Urinary bladder (tissue), 3 donors: ENCODE measurements at regions not wholly inside any gene's neighbourhood (a gene's known extent, or its start where the extent isn't known, plus 50 kb on each side); places are given as distances from the start of the nearest gene placed in this dataset.
"Not testable (repeated sequence)": the region's sequence is repeated elsewhere in the genome, so short reads cannot be mapped to it uniquely, and the experiment has no call there.

Experiments
- DNase-seq: peaks from one replicate; pipeline ENCODE4 v3.0.0-alpha.2; 2015; ENCODE audit errors: extremely low spot score
- H3K27ac ChIP-seq: one replicate; pipeline ENCODE4 v1.5.1; 2013; ENCODE audit warnings: low read depth, mild to moderate bottlenecking, moderate library complexity
- H3K36me3 ChIP-seq: one replicate; pipeline ENCODE4 v1.6.1; 2013; ENCODE audit warnings: mild to moderate bottlenecking, moderate library complexity; ENCODE audit not compliant: insufficient read depth
- H3K4me1 ChIP-seq: one replicate; pipeline ENCODE4 v1.6.1; 2013; ENCODE audit warnings: mild to moderate bottlenecking, moderate library complexity; ENCODE audit not compliant: insufficient read depth
- H3K4me3 ChIP-seq: one replicate; pipeline ENCODE4 v1.5.1; 2013; ENCODE audit warnings: low read depth, low read length
- WGBS: extraction: QIAGEN DNeasy Blood & Tissue Kit; methylation state at CpG from one replicate; pipeline ENCODE4 v1.1.7; 2013; 5-methylcytosine and 5-hydroxymethylcytosine counted together
- donor health status: healthy with polysubstance abuse.
- donor health status: healthy.

GRCh38 chr1:112126598-112126997 lies 137.1 kb upstream of the KCND3 start:
- WGBS, result 78% methylated on average over 2 of the region's 2 CpGs
- no peak overlapping the region for H3K27ac ChIP-seq
- no peaks in the 10 kb centered on the region for H3K4me1 ChIP-seq
- H3K4me3 ChIP-seq, result no peak overlapping the region
- DNase-seq, result no peak
- no peaks in the 10 kb centered on the region for H3K36me3 ChIP-seq

DNA sequence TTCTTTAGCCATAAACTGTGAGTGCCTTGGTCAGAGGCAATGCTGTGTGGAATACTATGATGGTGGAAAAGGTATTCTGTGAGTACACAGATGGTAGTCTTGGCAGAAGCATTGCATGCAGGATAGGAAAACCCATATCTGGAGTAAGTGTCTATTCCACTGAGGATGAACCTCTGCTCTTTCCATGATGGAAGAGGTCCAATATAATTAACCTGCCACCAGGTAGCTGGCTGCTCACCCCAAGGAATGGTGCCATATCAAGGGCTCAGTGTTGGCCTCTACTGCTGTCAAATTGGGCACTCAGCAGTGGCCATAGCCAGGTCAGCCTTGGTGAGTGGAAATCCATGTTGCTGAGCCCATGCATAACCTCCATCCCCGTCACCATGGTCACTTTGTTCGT lies 138.1 kb upstream of the KCND3 start:
- not testable (repeated sequence) for H3K36me3 ChIP-seq, H3K4me3 ChIP-seq, DNase-seq, H3K27ac ChIP-seq, H3K4me1 ChIP-seq
- 88% methylated on average over 2 of the region's 2 CpGs for WGBS

GRCh38 chr1:112133487-112133886 lies 144.0 kb upstream of the KCND3 start:
- WGBS, result 90% methylated on average over 1 of the region's 1 CpG
- H3K27ac ChIP-seq, result no peak overlapping the region
- no peak overlapping the region for H3K4me3 ChIP-seq
- H3K4me1 ChIP-seq, result no peaks in the 10 kb centered on the region
- H3K36me3 ChIP-seq, result no peaks in the 10 kb centered on the region
- no peak for DNase-seq

DNA sequence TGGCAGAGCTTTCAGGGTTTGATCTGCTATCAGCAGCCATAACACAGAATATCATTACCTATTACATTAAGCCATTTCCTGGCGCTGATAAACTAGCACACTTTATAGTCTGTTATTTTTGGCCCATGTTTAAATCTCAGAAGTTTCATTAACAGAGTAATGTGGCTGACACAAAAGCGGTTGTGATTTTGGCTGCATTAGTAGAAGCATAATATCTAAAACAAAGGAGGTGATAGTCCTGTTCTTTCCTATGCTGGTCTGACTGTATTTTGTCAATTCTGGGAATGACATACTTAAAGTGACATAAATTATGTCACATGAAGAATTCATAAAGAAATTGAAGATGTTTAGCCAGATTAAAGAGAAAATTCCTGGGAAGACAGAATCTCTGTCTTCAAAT lies 151.3 kb upstream of the KCND3 start:
- WGBS, result 44% methylated on average over 2 of the region's 2 CpGs

DNA sequence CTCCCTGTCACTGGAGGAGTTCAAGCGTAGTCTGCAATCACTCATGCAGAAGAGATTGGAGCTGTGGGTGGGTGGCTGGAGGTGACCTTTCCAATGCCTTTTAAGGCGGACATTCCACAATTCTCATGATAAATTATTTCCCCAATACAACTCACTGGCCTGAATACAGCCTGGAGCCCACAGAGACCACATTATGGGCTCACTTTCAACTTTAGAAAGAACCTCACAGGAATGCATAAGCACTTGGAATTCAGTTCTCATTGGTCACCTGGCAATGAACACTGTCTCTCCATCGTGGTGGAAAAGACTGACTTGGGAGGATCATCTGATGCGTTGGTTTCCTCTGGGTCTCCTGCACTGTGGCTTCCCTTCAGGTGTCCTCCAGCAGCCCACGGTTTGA lies 151.8 kb upstream of the KCND3 start:
- Histone ChIP-seq H3K27ac (no peak overlapping the region), H3K4me1 (no peaks in the 10 kb centered on the region), H3K36me3 (no peaks in the 10 kb centered on the region), H3K4me3 (no peak overlapping the region)
- DNase-seq, result no peak
- 56% methylated on average over 5 of the region's 5 CpGs for WGBS

More for the DNA sequence above, 151.3 kb upstream of the KCND3 start:
- DNase-seq, result no peak
- H3K36me3 ChIP-seq, result no peaks in the 10 kb centered on the region
- no peak overlapping the region for H3K4me3 ChIP-seq
- no peak overlapping the region for H3K27ac ChIP-seq
- H3K4me1 ChIP-seq, result no peaks in the 10 kb centered on the region

GRCh38 chr1:112141923-112142322 lies 152.5 kb upstream of the KCND3 start:
- Histone ChIP-seq H3K27ac (no peak overlapping the region), H3K36me3 (no peaks in the 10 kb centered on the region), H3K4me3 (no peak overlapping the region), H3K4me1 (no peaks in the 10 kb centered on the region)
- no peak for DNase-seq
- WGBS, result 55% methylated on average over 4 of the region's 4 CpGs

GRCh38 chr1:112143871-112144441 lies 154.5 kb upstream of the KCND3 start:
- 70% methylated on average over 10 of the region's 10 CpGs for WGBS
- H3K27ac ChIP-seq, result no peak overlapping the region
- no peak overlapping the region for H3K4me3 ChIP-seq
- no peaks in the 10 kb centered on the region for H3K4me1 ChIP-seq
- H3K36me3 ChIP-seq, result no peaks in the 10 kb centered on the region
- DNase-seq, result no peak

DNA sequence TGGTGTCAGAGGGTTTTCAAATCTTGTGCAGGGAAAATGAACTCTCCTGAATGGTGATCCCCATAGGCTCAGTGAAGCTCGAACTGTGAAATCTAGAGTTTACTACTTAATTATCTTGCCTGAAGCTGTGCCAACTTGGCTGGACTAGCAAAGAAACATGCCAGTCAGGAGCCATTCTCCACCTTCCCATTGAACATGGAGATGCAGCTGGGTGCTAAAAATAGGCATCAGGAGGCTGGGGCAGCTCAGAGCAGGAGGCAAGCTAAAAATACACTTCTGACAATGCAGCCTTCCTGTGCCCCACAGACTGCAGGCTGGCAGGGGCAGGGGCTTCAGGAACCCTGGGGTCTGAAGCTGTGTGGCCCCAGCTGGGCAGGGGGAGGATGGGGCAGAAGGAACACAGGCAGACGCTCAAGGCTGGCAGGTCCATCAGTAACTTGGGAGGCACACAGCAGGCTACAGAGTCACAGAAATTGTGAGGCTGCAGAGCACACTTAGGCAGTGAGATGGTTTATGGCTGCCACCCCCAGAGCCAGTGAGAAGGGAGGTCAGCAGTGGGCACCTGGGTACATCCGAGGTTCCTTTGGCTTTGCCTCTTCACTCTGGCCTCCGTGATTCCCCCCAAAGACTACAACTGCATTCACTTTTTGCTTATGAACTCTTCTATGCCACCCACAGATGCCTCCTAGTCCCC lies 155.4 kb upstream of the KCND3 start:
- Histone ChIP-seq H3K4me1 (no peaks in the 10 kb centered on the region), H3K27ac (no peak overlapping the region), H3K4me3 (no peak overlapping the region), H3K36me3 (no peaks in the 10 kb centered on the region)
- WGBS, result 67% methylated on average over 4 of the region's 4 CpGs
- no peak for DNase-seq

- H3K4me1 ChIP-seq, result no peaks in the 10 kb centered on the region
- no peak overlapping the region for H3K27ac ChIP-seq
- H3K4me3 ChIP-seq, result no peak overlapping the region
- H3K36me3 ChIP-seq, result no peaks in the 10 kb centered on the region
- DNase-seq, result no peak
Measured at GRCh38 chr1:112146201-112146715, 156.8 kb upstream of the KCND3 start.

DNA sequence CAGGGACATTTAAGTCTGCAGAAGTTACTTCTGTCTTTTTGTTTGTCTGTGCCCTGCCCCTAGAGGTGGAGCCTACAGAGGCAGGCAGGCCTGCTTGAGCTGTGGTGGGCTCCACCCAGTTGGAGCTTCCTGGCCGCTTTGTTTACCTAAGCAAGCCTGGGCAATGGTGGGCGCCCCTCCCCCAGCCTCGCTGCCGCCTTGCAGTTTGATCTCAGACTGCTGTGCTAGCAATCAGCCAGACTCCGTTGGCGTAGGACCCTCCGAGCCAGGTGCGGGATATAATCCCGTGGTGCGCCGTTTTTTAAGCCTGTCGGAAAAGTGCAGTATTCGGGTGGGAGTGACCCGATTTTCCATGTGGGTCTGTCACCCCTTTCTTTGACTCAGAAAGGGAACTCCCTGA lies 170.7 kb upstream of the KCND3 start:
- H3K4me3 ChIP-seq, H3K4me1 ChIP-seq, H3K27ac ChIP-seq, H3K36me3 ChIP-seq, DNase-seq: not testable (repeated sequence)
- WGBS, result 62% methylated on average over 14 of the region's 14 CpGs

- H3K4me1 ChIP-seq, result no peaks in the 10 kb centered on the region
Measured at GRCh38 chr1:112165375-112165774, 175.9 kb upstream of the KCND3 start.

DNA sequence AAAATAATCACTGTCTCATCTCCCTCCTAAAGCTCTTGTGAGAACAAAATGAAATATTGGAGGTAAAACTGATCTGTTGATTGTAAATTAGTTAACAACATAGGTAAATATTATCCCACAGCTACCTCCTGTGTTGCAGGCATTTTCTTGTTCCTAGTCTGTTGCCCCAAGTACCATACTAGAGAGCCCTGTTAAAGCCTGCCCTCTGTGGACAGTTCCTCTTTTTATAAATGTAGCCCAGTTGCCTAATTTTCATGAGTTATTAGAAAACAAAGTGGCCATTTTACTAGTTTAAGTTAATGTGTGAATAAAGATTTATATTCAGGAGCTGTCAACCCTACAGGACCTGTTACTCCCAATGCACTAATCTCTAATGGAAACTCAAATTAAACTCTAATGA lies 180.0 kb upstream of the KCND3 start:
- Histone ChIP-seq H3K4me3 (no peak overlapping the region), H3K4me1 (no peaks in the 10 kb centered on the region), H3K36me3 (no peaks in the 10 kb centered on the region), H3K27ac (no peak overlapping the region)
- no peak for DNase-seq

More at GRCh38 chr1:112165375-112165774, 175.9 kb upstream of the KCND3 start:
- no peak overlapping the region for H3K4me3 ChIP-seq
- WGBS, result 57% methylated on average over 3 of the region's 3 CpGs
- no peaks in the 10 kb centered on the region for H3K36me3 ChIP-seq
- DNase-seq, result no peak
- H3K27ac ChIP-seq, result no peak overlapping the region

GRCh38 chr1:112172294-112172882 lies 182.9 kb upstream of the KCND3 start:
- Histone ChIP-seq H3K4me1 (no peaks in the 10 kb centered on the region), H3K36me3 (no peaks in the 10 kb centered on the region), H3K27ac (no peak overlapping the region), H3K4me3 (no peak overlapping the region)
- WGBS, result 13% methylated on average over 2 of the region's 2 CpGs
- no peak for DNase-seq

- no peak for DNase-seq
- no peaks in the 10 kb centered on the region for H3K4me1 ChIP-seq
- H3K27ac ChIP-seq, result no peak overlapping the region
- no peak overlapping the region for H3K4me3 ChIP-seq
- 64% methylated on average over 6 of the region's 6 CpGs for WGBS
- H3K36me3 ChIP-seq, result no peaks in the 10 kb centered on the region
Measured at GRCh38 chr1:112177314-112177713, 187.8 kb upstream of the KCND3 start.
